HepG2 (cell line): ENCODE measurements at regions not wholly inside any gene's neighbourhood (a gene's known extent, or its start where the extent isn't known, plus 50 kb on each side); places are given as distances from the start of the nearest gene placed in this dataset.

Experiments
- ATAC-seq: fragments of 200-7000 bp; cut with Tn5 transposase; 3 replicates; pipeline ENCODE4 v1.9.1; 2020; ENCODE audit warnings: mild to moderate bottlenecking, moderate library complexity
- BruUV-seq: library from RNA; stranded (reverse); fragments of 400-500 nt; replicated peaks from 2 replicates; lab custom pipeline; 2021; lab: Mats Ljungman, UMichigan
- CTCF ChIA-PET: fragments of 300-600 bp; formaldehyde crosslinking; extraction: SDS; loops from one replicate; lab custom pipeline; 2021; ENCODE audit warnings: low total read pairs, inconsistent platforms, low intra/inter-chr PET ratio; lab: Yijun Ruan, JAX
- POLR2A ChIA-PET: fragments of 350-600 bp; sonication (Branson Sonifier 250); formaldehyde crosslinking; loops from one replicate; lab custom pipeline; 2020; ENCODE audit warnings: antibody characterized with exemption, inconsistent platforms; lab: Yijun Ruan, JAX
- DNase-seq: peaks from one replicate; pipeline ENCODE4 v3.0.0-alpha.2; 2015; ENCODE audit warnings: low spot score
- FAIRE-seq: peaks from 3 replicates; lab custom pipeline; 2011; peaks lifted over from hg19 to GRCh38; lab: Jason Lieb, UNC
- H2AFZ ChIP-seq: one replicate; pipeline ENCODE4 v1.6.1; 2011; ENCODE audit warnings: low read length, inconsistent platforms
- H3K27ac ChIP-seq: fragments of 300-600 bp; 3 replicates; pipeline ENCODE4 v1.8.0; 2011; ENCODE audit warnings: mixed run types, mild to moderate bottlenecking, mixed read lengths, low read length, inconsistent platforms; ENCODE audit not compliant: insufficient read depth; ENCODE audit errors: extremely low read length
- H3K27me3 ChIP-seq, 2 experiments: fragments of 200-600 bp in 1 of 2; 2 replicates in 1 of 2; 3 replicates in 1 of 2; pipeline versions ENCODE4 v1.6.0 to v1.8.0; 2011; ENCODE audit warnings: low read length in 2 of 2, mild to moderate bottlenecking in 2 of 2, moderate library complexity in 2 of 2, inconsistent platforms in 1 of 2; ENCODE audit not compliant: insufficient read depth in 2 of 2, control insufficient read depth in 1 of 2
- H3K36me3 ChIP-seq, 2 experiments: fragments of 200-600 bp in 1 of 2; replicated peaks in 1 of 2; 2 replicates in 1 of 2; 3 replicates in 1 of 2; pipeline versions ENCODE4 v1.5.1 to v1.8.0; 2011; ENCODE audit warnings: low read length in 2 of 2, inconsistent platforms in 1 of 2; ENCODE audit not compliant: insufficient read depth in 2 of 2, control insufficient read depth in 1 of 2
- H3K4me1 ChIP-seq: 2 replicates; pipeline ENCODE4 v1.5.1; 2012; ENCODE audit warnings: low read length, inconsistent platforms; ENCODE audit not compliant: insufficient read depth
- H3K4me2 ChIP-seq: 2 replicates; pipeline ENCODE4 v1.6.0; 2011; ENCODE audit warnings: low read depth, low read length, inconsistent platforms
- H3K4me3 ChIP-seq, 3 experiments: fragments of 200-600 bp in 1 of 3; sonication (generic), shearing (Covaris generic) in 1 of 3; replicated peaks in 1 of 3; 2 replicates each; pipeline ENCODE4 v1.5.1; 2011 to 2016; ENCODE audit warnings: low read length in 3 of 3, inconsistent platforms in 2 of 3, low read depth in 2 of 3, mild to moderate bottlenecking in 2 of 3, control low read depth in 1 of 3, mixed read lengths in 1 of 3; ENCODE audit not compliant: insufficient read depth in 1 of 3
- H3K79me2 ChIP-seq: one replicate; pipeline ENCODE4 v1.6.1; 2011; ENCODE audit warnings: low read length, inconsistent platforms; ENCODE audit not compliant: insufficient read depth
- H3K9ac ChIP-seq: 2 replicates; pipeline ENCODE4 v1.6.0; 2011; ENCODE audit warnings: mild to moderate bottlenecking, low read depth, low read length, inconsistent platforms; ENCODE audit not compliant: insufficient read depth
- H3K9me3 ChIP-seq: 2 replicates; pipeline ENCODE4 v1.5.1; 2012; ENCODE audit warnings: mild to moderate bottlenecking, low read length
- H4K20me1 ChIP-seq: 2 replicates; pipeline ENCODE4 v1.6.0; 2011; ENCODE audit warnings: inconsistent platforms, mild to moderate bottlenecking, low read length, moderate library complexity; ENCODE audit not compliant: insufficient read depth
- BORCS8-MEF2B ChIP-seq: sonication (generic); formaldehyde crosslinking; IDR thresholded peaks from 2 replicates; pipeline ENCODE4 v1.8.0; 2022; ENCODE audit warnings: mild to moderate bottlenecking, missing genetic modification reagents
- CEBPB ChIP-seq: IDR thresholded peaks from 2 replicates; pipeline ENCODE4 v1.6.1; 2011; ENCODE audit warnings: low read depth, low read length, improper control_type of control experiment, borderline replicate concordance
- HNF4A ChIP-seq: sonication (generic); formaldehyde crosslinking; IDR thresholded peaks from 2 replicates; pipeline ENCODE4 v1.4.0; 2020; ENCODE audit warnings: missing genetic modification reagents
- ISL2 ChIP-seq: sonication (generic); formaldehyde crosslinking; IDR thresholded peaks from 2 replicates; pipeline ENCODE4 v1.5.0; 2020; ENCODE audit warnings: missing genetic modification reagents
- MAFK ChIP-seq, 2 experiments: IDR thresholded peaks in 1 of 2; conservative IDR thresholded peaks in 1 of 2; 2 replicates each; pipeline ENCODE4 v1.6.1; 2011; ENCODE audit warnings: improper control_type of control experiment in 2 of 2, low read length in 2 of 2
- RBM22 ChIP-seq: fragments of 200-400 bp; formaldehyde crosslinking; optimal IDR thresholded peaks from 2 replicates; pipeline ENCODE3; 2017; ENCODE audit warnings: mild to moderate bottlenecking, low read length, moderate library complexity
- RBM39 ChIP-seq: fragments of 200-400 bp; formaldehyde crosslinking; IDR thresholded peaks from one replicate; pipeline ENCODE4 v1.6.1; 2018; ENCODE audit warnings: antibody characterized with exemption, mild to moderate bottlenecking, low read depth, low read length; ENCODE audit not compliant: poor library complexity, severe bottlenecking
- REXO4 ChIP-seq: sonication (generic); formaldehyde crosslinking; IDR thresholded peaks from 2 replicates; pipeline ENCODE4 v1.8.0; 2022; ENCODE audit warnings: missing genetic modification reagents, mild to moderate bottlenecking, borderline replicate concordance
- TEAD3 ChIP-seq: optimal IDR thresholded peaks from 2 replicates; pipeline ENCODE3; 2016; ENCODE audit warnings: borderline replicate concordance
- TGIF2 ChIP-seq: IDR thresholded peaks from 2 replicates; pipeline ENCODE4 v1.6.1; 2016; ENCODE audit warnings: control low read depth, missing compliant biosample characterization
- THRA ChIP-seq: sonication (generic); formaldehyde crosslinking; IDR thresholded peaks from 2 replicates; pipeline ENCODE4 v1.4.0; 2020; ENCODE audit warnings: missing genetic modification reagents, borderline replicate concordance
- TMF1 ChIP-seq: sonication (generic); formaldehyde crosslinking; IDR thresholded peaks from 2 replicates; pipeline ENCODE4 v1.8.1; 2022; ENCODE audit warnings: low read depth, missing genetic modification reagents
- ZNF234 ChIP-seq: sonication (generic); formaldehyde crosslinking; conservative IDR thresholded peaks from 2 replicates; pipeline ENCODE4 v1.5.1; 2020; ENCODE audit warnings: mild to moderate bottlenecking, missing genetic modification reagents
- ZNF296 ChIP-seq: sonication (generic); formaldehyde crosslinking; conservative IDR thresholded peaks from 2 replicates; pipeline ENCODE4 v1.5.0; 2020; ENCODE audit warnings: mild to moderate bottlenecking, missing genetic modification reagents
- ZNF333 ChIP-seq: sonication (generic); formaldehyde crosslinking; IDR thresholded peaks from 2 replicates; pipeline ENCODE4 v1.4.0; 2020; ENCODE audit warnings: mild to moderate bottlenecking, missing genetic modification reagents, borderline replicate concordance
- ZNF335 ChIP-seq: sonication (generic); formaldehyde crosslinking; IDR thresholded peaks from 2 replicates; pipeline ENCODE4 v1.4.0; 2020; ENCODE audit warnings: missing genetic modification reagents
- ZNF678 ChIP-seq: sonication (generic); formaldehyde crosslinking; IDR thresholded peaks from 2 replicates; pipeline ENCODE4 v1.4.0; 2020; ENCODE audit warnings: mild to moderate bottlenecking, missing genetic modification reagents
- ZNF687 ChIP-seq: sonication (generic); formaldehyde crosslinking; IDR thresholded peaks from 2 replicates; pipeline ENCODE4 v1.5.1; 2020; ENCODE audit warnings: mild to moderate bottlenecking, missing genetic modification reagents, moderate library complexity
- ZNF784 ChIP-seq: sonication (generic); formaldehyde crosslinking; IDR thresholded peaks from 2 replicates; pipeline ENCODE4 v1.5.1; 2020; ENCODE audit warnings: missing genetic modification reagents, mild to moderate bottlenecking, borderline replicate concordance
- ZSCAN30 ChIP-seq: sonication (generic); formaldehyde crosslinking; IDR thresholded peaks from 2 replicates; pipeline ENCODE4 v1.5.0; 2020; ENCODE audit warnings: mild to moderate bottlenecking, missing genetic modification reagents
- WGBS: methylation state at CpG from one replicate; pipeline ENCODE4 v1.1.6; 2017; ENCODE audit warnings: low lambda C conversion rate; 5-methylcytosine and 5-hydroxymethylcytosine counted together
- in situ Hi-C: cut with HindIII; loops from 2 replicates; pipeline ENCODE4 v1.10.0; 2017; ENCODE audit warnings: low pct_unique_long_range_greater_than_20kb; ENCODE audit not compliant: extremely low pct_ligation_motif_present
- intact Hi-C: fragments of 100-400 bp; cut with micrococcal nuclease; formaldehyde crosslinking; loops from one replicate; pipeline ENCODE4 v1.10.0; 2022; ENCODE audit not compliant: unreplicated experiment

- CTCF ChIA-PET, result no interaction called here
- in situ Hi-C loops (loop anchor here (25.0 kb wide), 1 partner anchor 504 kb away; no protein-coding TSS in a partner anchor), intact Hi-C loops (no loop called here)
These were observed 222.4 kb downstream of the GPAT3 start for GRCh38 chr4:83758285-83758684.

More at GRCh38 chr4:83758285-83758684, 222.4 kb downstream of the GPAT3 start:
- no peak overlapping the region for H2AFZ ChIP-seq
- BruUV-seq, result no TSS peak
- FAIRE-seq (no peak), DNase-seq (no peak), ATAC-seq (no peak)
- no peaks in the 10 kb centered on the region for H3K4me1 ChIP-seq
- no peaks in the 10 kb centered on the region for H4K20me1 ChIP-seq
- no peak overlapping the region for H3K27ac ChIP-seq
- 0% methylated on average over 1 of the region's 1 CpG for WGBS
- no peaks in the 10 kb centered on the region for H3K9me3 ChIP-seq
- TF ChIP-seq ZNF784 (CRISPR knock-in tag), result no peak
- no peak for TF ChIP-seq THRA (CRISPR knock-in tag)
- no peak for TF ChIP-seq ZNF333
- TF ChIP-seq BORCS8-MEF2B (CRISPR knock-in tag), result no peak
- no peak for TF ChIP-seq RBM39
- no peak for TF ChIP-seq TMF1 (CRISPR knock-in tag)
- no peak for TF ChIP-seq ZNF234 (CRISPR knock-in tag)
- no peak for TF ChIP-seq TEAD3 (CRISPR knock-in tag)
- no peak for TF ChIP-seq REXO4
- TF ChIP-seq TGIF2 (CRISPR knock-in tag), result no peak
- no peak for TF ChIP-seq ZNF687 (CRISPR knock-in tag)
- no peak for TF ChIP-seq ZNF335 (CRISPR knock-in tag)
- TF ChIP-seq ZSCAN30 (CRISPR knock-in tag), result no peak
- no peak for TF ChIP-seq ISL2 (CRISPR knock-in tag)
- TF ChIP-seq ZNF678, result no peak
- no peak for TF ChIP-seq ZNF296 (CRISPR knock-in tag)
- TF ChIP-seq RBM22, result no peak
- no peak for TF ChIP-seq CEBPB
- TF ChIP-seq MAFK (conservative IDR thresholded peaks at IDR 0.05 in 1 of 2, IDR thresholded peaks at IDR 0.05 in 1 of 2; ENCODE audit: low read length in 2 of 2), result no peak
- TF ChIP-seq HNF4A (CRISPR knock-in tag), result no peak
- H3K36me3 ChIP-seq, result no peaks in the 10 kb centered on the region
- no peak overlapping the region for H3K4me3 ChIP-seq
- POLR2A ChIA-PET, result no interaction called here
- no peaks in the 10 kb centered on the region for H3K27me3 ChIP-seq
- no peak overlapping the region for H3K9ac ChIP-seq
- no peak overlapping the region for H3K4me2 ChIP-seq
- H3K79me2 ChIP-seq, result no peaks in the 10 kb centered on the region
